Kidney (tissue), 13 donors: ENCODE measurements at regions not wholly inside any gene's neighbourhood (a gene's known extent, or its start where the extent isn't known, plus 50 kb on each side); places are given as distances from the start of the nearest gene placed in this dataset.
A peak's percentile ranks its signal among the peaks of the same experiment; 100 is the strongest.

Source experiments
- DNase-seq, 5 donors: peaks; one replicate each; pipeline ENCODE4 v3.0.0-alpha.2; 2013 to 2020
- FAIRE-seq: peaks from 2 replicates; lab custom pipeline; 2012; peaks lifted over from hg19 to GRCh38; lab: Jason Lieb, UNC
- H3K27ac ChIP-seq, 2 donors: one replicate each; pipeline ENCODE4 v1.7.0; 2013; ENCODE audit warnings: low read depth in 2 of 2, low read length in 2 of 2, inconsistent platforms in 1 of 2
- H3K27me3 ChIP-seq: one replicate; pipeline ENCODE4 v1.7.1; 2013; ENCODE audit warnings: low read length, inconsistent platforms; ENCODE audit not compliant: control insufficient read depth, insufficient read depth
- H3K36me3 ChIP-seq, 3 donors: one replicate each; pipeline versions ENCODE4 v1.7.0 to v1.7.1; 2013; ENCODE audit warnings: low read length in 3 of 3, control low read depth in 1 of 3, inconsistent platforms in 1 of 3; ENCODE audit not compliant: insufficient read depth in 3 of 3, control insufficient read depth in 2 of 3
- H3K4me1 ChIP-seq, 3 donors: one replicate each; pipeline versions ENCODE4 v1.7.0 to v1.7.1; 2013; ENCODE audit warnings: low read length in 3 of 3, inconsistent platforms in 1 of 3, low read depth in 1 of 3; ENCODE audit not compliant: control insufficient read depth in 2 of 3, insufficient read depth in 2 of 3
- H3K4me3 ChIP-seq, 3 donors: one replicate each; pipeline versions ENCODE4 v1.7.0 to v1.8.1; 2013; ENCODE audit warnings: low read length in 3 of 3, control low read depth in 1 of 3, inconsistent platforms in 1 of 3
- H3K9ac ChIP-seq, 3 donors: one replicate each; pipeline versions ENCODE4 v1.7.0 to v1.7.1; 2013; ENCODE audit warnings: low read length in 3 of 3, control low read depth in 1 of 3, inconsistent platforms in 1 of 3
- H3K9me3 ChIP-seq, 3 donors: one replicate each; pipeline versions ENCODE4 v1.7.0 to v1.7.1; 2013; ENCODE audit warnings: low read length in 3 of 3, control low read depth in 1 of 3, inconsistent platforms in 1 of 3; ENCODE audit not compliant: control insufficient read depth in 2 of 3, insufficient read depth in 1 of 3
- CTCF ChIP-seq: IDR thresholded peaks from 3 replicates; pipeline ENCODE4 v1.5.1; 2012; ENCODE audit warnings: mild to moderate bottlenecking, moderate library complexity, borderline replicate concordance; ENCODE audit not compliant: insufficient read depth; ENCODE audit errors: extremely low read depth
- intact Hi-C: fragments of 100-400 bp; cut with DNase I; formaldehyde crosslinking; loops from one replicate; pipeline ENCODE4 v1.11.1; 2022
- donor health status: control.
- donor health status: control.
- donor health status: control.
- donor health status: control.
- donor health status: control.
- donor health status: DM: yes; HTN: yes; CAD: no.
- donor health status: Normal renal cell carcinoma (clear cell type).

- Histone ChIP-seq H3K9me3 (no peaks in the 10 kb centered on the region), H3K36me3 (no peaks in the 10 kb centered on the region), H3K9ac (no peak overlapping the region), H3K27ac (no peak overlapping the region), H3K4me3 (no peak overlapping the region), H3K4me1 (no peaks in the 10 kb centered on the region), H3K27me3 (no peaks in the 10 kb centered on the region)
- DNase-seq: no peak
- no peak for FAIRE-seq
- intact Hi-C loops: no loop called here
- TF ChIP-seq CTCF: no peak
These were observed 482.5 kb upstream of the CDH5 start for GRCh38 chr16:65884018-65884417.

- no peak overlapping the region for H3K4me3 ChIP-seq
- H3K27me3 ChIP-seq: no peaks in the 10 kb centered on the region
- no peaks in the 10 kb centered on the region for H3K36me3 ChIP-seq
- DNase-seq: no peak
- no peaks in the 10 kb centered on the region for H3K9me3 ChIP-seq
- no peak overlapping the region for H3K27ac ChIP-seq
- H3K4me1 ChIP-seq: no peaks in the 10 kb centered on the region
- no peak for TF ChIP-seq CTCF
- intact Hi-C loops: no loop called here
- H3K9ac ChIP-seq: no peak overlapping the region
- FAIRE-seq: no peak
These were observed 488.1 kb upstream of the CDH5 start for GRCh38 chr16:65878347-65878746.

GRCh38 chr16:65876624-65877023 lies 489.9 kb upstream of the CDH5 start:
- no peaks in the 10 kb centered on the region for H3K9me3 ChIP-seq
- TF ChIP-seq CTCF: no peak
- H3K27ac ChIP-seq: no peak overlapping the region
- H3K27me3 ChIP-seq: no peaks in the 10 kb centered on the region
- no peak overlapping the region for H3K4me3 ChIP-seq
- no peaks in the 10 kb centered on the region for H3K4me1 ChIP-seq
- intact Hi-C loops: no loop called here
- DNase-seq (no peak), FAIRE-seq (no peak)
- no peak overlapping the region for H3K9ac ChIP-seq
- no peaks in the 10 kb centered on the region for H3K36me3 ChIP-seq

- FAIRE-seq: no peak
- intact Hi-C loops: no loop called here
- TF ChIP-seq CTCF: no peak
- no peak overlapping the region for H3K27ac ChIP-seq
- H3K9ac ChIP-seq: no peak overlapping the region
- no peaks in the 10 kb centered on the region for H3K4me1 ChIP-seq
- H3K4me3 ChIP-seq: no peak overlapping the region
- no peaks in the 10 kb centered on the region for H3K9me3 ChIP-seq
- no peaks in the 10 kb centered on the region for H3K27me3 ChIP-seq
- peak in 1 of 5 donors; percentile 8 for DNase-seq
- no peaks in the 10 kb centered on the region for H3K36me3 ChIP-seq
These were observed 490.5 kb upstream of the CDH5 start for GRCh38 chr16:65876056-65876408.
